ENCODE measurements at regions not wholly inside any gene's neighbourhood (a gene's known extent, or its start where the extent isn't known, plus 50 kb on each side); places are given as distances from the start of the nearest gene placed in this dataset.

DNA sequence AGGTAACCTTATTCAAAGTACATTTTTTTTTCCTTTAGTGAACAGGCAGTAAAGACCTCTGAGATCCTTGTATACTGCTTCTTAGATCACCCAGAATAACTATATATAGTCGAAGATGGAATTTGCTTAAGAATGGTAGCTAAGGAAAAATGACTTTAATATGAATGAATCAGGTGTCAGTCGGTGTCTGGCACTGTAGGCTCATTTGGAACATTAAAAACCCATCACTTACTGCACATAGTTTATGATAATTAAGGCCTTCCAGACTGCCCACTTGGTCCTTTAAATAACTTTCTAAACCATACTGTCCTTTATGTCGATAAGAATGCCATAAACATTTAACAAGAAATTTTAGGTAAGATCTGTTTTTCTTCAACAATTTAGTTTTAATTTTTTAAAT, 981.8 kb downstream of the ROBO2 start:
- intact Hi-C loops (cut with DNase I): no loop called here
- Histone ChIP-seq H3K36me3 (no peaks in the 10 kb centered on the region), H3K27ac (no peak overlapping the region), H3K4me3 (no peak overlapping the region), H3K4me1 (no peaks in the 10 kb centered on the region), H3K9me3 (no peaks in the 10 kb centered on the region), H3K27me3 (no peaks in the 10 kb centered on the region)
- TF ChIP-seq, protein P1, sequence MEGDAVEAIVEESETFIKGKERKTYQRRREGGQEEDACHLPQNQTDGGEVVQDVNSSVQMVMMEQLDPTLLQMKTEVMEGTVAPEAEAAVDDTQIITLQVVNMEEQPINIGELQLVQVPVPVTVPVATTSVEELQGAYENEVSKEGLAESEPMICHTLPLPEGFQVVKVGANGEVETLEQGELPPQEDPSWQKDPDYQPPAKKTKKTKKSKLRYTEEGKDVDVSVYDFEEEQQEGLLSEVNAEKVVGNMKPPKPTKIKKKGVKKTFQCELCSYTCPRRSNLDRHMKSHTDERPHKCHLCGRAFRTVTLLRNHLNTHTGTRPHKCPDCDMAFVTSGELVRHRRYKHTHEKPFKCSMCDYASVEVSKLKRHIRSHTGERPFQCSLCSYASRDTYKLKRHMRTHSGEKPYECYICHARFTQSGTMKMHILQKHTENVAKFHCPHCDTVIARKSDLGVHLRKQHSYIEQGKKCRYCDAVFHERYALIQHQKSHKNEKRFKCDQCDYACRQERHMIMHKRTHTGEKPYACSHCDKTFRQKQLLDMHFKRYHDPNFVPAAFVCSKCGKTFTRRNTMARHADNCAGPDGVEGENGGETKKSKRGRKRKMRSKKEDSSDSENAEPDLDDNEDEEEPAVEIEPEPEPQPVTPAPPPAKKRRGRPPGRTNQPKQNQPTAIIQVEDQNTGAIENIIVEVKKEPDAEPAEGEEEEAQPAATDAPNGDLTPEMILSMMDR (IDR thresholded peaks at IDR 0.05): no peak
- no peak for TF ChIP-seq POLR2A (IDR thresholded peaks at IDR 0.05)
- no peak for TF ChIP-seq POLR2AphosphoS5 (IDR thresholded peaks at IDR 0.05; ENCODE audit: insufficient read depth in 1 of 2, low read depth in 1 of 2)
- no peak for DNase-seq (ENCODE audit: extremely low spot score in 2 of 2)

DNA sequence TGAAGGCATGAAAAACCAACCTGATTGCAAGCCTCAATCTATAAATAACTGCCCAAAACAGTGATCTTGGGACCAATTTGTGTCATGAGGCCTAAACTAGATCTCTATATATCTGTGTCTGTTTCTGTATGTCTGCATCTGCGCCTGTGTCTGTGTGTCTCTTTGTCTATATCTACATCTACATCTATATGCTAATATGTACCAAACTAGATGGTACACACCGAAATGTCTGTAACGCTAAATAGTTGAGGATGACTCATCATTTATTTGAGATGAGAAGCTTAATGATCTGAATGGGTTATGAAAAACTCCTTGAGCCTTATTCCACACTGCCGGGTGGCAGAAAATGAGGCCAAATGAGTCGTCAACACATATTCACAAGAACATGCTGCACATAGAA, 982.3 kb downstream of the ROBO2 start:
- Histone ChIP-seq H3K4me1 (no peaks in the 10 kb centered on the region), H3K27ac (no peak overlapping the region), H3K4me3 (no peak overlapping the region), H3K27me3 (no peaks in the 10 kb centered on the region), H3K9me3 (no peaks in the 10 kb centered on the region), H3K36me3 (no peaks in the 10 kb centered on the region)
- no peak for TF ChIP-seq POLR2A (IDR thresholded peaks at IDR 0.05)
- TF ChIP-seq, protein P1 (IDR thresholded peaks at IDR 0.05): no peak
- no peak for TF ChIP-seq POLR2AphosphoS5 (IDR thresholded peaks at IDR 0.05; ENCODE audit: insufficient read depth in 1 of 2, low read depth in 1 of 2)
- intact Hi-C loops (cut with DNase I): no loop called here
- DNase-seq (ENCODE audit: extremely low spot score in 2 of 2): no peak

DNA sequence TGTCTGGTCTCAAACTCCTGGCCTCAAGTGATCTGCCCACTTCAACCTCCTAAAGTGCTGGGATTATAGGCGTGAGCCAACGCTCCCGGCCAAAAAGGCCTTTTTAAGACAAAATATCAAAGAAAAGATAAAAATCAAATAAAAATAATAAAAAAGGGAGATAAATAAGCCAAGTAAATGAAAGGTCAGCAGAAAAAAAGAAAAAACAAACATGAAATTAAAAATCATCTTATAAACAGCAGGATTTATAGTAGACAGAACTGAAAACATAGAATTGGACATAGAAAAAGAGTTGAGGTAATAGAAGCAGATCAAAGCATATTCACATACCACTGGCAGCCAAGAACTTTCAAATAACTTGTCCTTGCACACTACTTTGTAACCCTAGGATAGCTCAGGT, 983.4 kb downstream of the ROBO2 start:
- Histone ChIP-seq H3K27ac (no peak overlapping the region), H3K36me3 (no peaks in the 10 kb centered on the region), H3K4me3 (no peak overlapping the region), H3K4me1 (no peaks in the 10 kb centered on the region), H3K27me3 (no peaks in the 10 kb centered on the region), H3K9me3 (no peaks in the 10 kb centered on the region)
- TF ChIP-seq, protein P1 (IDR thresholded peaks at IDR 0.05): no peak
- TF ChIP-seq POLR2A (IDR thresholded peaks at IDR 0.05) (no peak), POLR2AphosphoS5 (IDR thresholded peaks at IDR 0.05; ENCODE audit: insufficient read depth in 1 of 2, low read depth in 1 of 2) (no peak)
- no peak for DNase-seq (ENCODE audit: extremely low spot score in 2 of 2)
- intact Hi-C loops (cut with DNase I): no loop called here

DNA sequence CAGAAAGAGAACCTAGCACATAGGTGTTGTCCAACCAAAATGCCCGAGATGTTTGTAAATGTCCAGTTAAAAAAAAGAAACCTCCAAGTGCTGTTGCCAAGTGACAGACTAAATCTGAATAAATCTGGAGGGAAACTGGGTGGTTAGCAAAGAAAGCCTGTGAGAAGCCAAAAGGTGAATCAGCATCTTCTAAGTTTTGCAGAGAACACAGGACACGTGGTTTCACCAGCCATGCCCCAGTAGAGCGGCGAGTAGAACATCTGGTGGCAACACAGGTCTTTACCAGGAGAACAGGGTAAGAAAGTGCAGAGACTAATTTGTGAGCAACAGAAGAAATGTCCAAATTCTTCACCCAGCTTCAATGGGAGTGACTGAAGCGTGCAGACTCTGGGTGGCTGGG, 986.0 kb downstream of the ROBO2 start:
- no peak overlapping the region for H3K27ac ChIP-seq
- DNase-seq (ENCODE audit: extremely low spot score in 2 of 2): no peak
- intact Hi-C loops (cut with DNase I): no loop called here
- no peaks in the 10 kb centered on the region for H3K36me3 ChIP-seq
- H3K4me1 ChIP-seq: no peaks in the 10 kb centered on the region
- H3K4me3 ChIP-seq: no peak overlapping the region
- TF ChIP-seq POLR2AphosphoS5 (IDR thresholded peaks at IDR 0.05; ENCODE audit: insufficient read depth in 1 of 2, low read depth in 1 of 2): no peak
- TF ChIP-seq, protein P1 (IDR thresholded peaks at IDR 0.05): no peak
- no peak for TF ChIP-seq POLR2A (IDR thresholded peaks at IDR 0.05)
- H3K9me3 ChIP-seq: no peaks in the 10 kb centered on the region
- no peaks in the 10 kb centered on the region for H3K27me3 ChIP-seq

DNA sequence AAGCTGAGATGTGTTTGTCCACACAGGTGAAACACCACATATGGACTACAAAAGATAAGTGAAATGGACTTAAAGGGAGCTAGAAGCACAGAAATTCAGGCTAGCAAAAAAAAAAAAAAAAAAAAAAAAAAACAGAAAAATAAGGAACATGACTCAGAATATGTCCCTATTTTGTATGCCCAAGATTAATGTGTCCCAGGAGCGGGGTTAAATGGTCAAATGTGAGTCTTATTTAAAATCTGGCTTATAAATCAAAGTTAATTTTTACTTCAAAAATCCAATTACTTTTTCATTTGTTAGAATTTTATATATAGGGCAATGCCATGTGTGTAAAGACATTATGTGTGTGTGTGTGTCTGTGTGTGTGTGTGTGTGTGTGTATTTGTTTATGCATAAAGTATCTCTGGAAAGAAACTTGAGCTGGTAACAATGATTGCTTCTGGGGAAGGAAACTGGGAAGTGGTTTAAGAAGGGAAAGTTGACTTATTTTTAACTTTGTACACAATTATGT, 986.5 kb downstream of the ROBO2 start:
- Histone ChIP-seq H3K36me3 (no peaks in the 10 kb centered on the region), H3K27me3 (no peaks in the 10 kb centered on the region), H3K4me1 (no peaks in the 10 kb centered on the region), H3K27ac (no peak overlapping the region), H3K9me3 (no peaks in the 10 kb centered on the region), H3K4me3 (no peak overlapping the region)
- intact Hi-C loops (cut with DNase I): no loop called here
- no peak for DNase-seq (ENCODE audit: extremely low spot score in 2 of 2)
- TF ChIP-seq, protein P1 (IDR thresholded peaks at IDR 0.05): no peak
- TF ChIP-seq POLR2AphosphoS5 (IDR thresholded peaks at IDR 0.05; ENCODE audit: insufficient read depth in 1 of 2, low read depth in 1 of 2) (no peak), POLR2A (IDR thresholded peaks at IDR 0.05) (no peak)

Measured in vagina (tissue), 2 donors.